HG03064 (cell line): ENCODE measurements at regions not wholly inside any gene's neighbourhood (a gene's known extent, or its start where the extent isn't known, plus 50 kb on each side); places are given as distances from the start of the nearest gene placed in this dataset.
"Not testable (repeated sequence)": the region's sequence is repeated elsewhere in the genome, so short reads cannot be mapped to it uniquely, and the experiment has no call there.

ENCODE experiments used
- ATAC-seq: cut with Tn5 transposase; IDR thresholded peaks from one replicate; pipeline ENCODE4 v1.9.1; 2021; ENCODE audit warnings: low read depth; ENCODE audit not compliant: unreplicated experiment

DNA sequence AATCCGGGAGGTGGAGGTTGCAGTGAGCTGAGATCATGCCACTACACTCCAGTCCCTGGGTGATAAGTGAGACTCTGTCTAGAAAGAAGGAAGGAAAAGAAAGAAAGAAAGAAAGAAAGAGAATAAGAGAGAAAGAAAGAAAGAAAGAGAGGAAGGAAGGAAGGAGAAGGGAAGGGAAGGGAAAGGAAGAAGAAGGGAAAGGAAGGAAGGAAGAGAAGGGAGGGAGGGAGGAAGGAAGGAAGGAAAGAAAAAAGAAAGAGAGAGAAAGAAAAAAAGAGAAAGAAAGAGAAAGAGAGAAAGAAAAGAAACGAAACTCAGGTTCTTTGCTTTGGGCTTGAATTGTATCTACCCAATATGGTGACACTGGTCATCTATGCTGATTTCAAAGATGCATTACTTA lies 102.3 kb upstream of the GATA6 start:
- no peak for ATAC-seq

- no peak for ATAC-seq
These were observed 101.7 kb upstream of the GATA6 start for GRCh38 chr18:22067682-22068081.

DNA sequence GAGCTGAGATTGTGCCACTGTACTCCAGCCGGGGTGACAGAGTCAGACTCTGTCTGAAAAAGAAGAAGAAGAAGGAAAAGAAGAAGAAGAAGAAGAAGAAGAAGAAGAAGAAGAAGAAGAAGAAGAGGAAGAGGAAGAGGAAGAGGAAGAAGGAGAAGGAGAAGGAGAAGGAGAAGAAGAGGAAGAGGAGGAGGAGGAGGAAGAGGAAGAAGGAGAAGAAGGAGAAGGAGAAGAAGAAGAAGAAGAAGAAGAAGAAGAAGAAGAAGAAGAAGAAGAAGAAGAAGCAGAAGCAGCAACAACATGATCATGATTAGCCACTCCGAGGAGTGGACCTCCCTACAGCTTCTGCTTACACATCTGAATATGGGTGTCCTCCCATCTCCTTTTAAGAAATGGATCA lies 100.6 kb upstream of the GATA6 start:
- ATAC-seq: not testable (repeated sequence)

DNA sequence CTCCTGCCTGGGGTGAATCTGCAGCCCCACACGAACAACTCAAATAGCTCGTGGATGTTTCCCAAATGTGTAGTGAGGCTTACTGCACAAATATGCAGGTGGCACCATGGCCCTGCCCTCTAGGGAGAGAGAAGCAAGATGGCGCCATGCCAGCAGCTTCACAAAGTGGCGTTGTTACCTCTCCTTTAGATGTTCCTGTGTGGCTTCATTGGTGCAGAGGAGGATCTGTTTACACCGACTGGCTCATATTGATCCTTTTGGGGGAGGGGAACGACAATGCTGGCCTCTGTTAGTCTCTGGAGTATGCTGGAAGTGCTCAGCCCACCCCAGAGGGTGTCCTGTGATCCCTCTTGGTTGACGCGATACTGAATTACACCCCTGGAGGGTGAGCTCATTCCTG lies 99.5 kb upstream of the GATA6 start:
- no peak for ATAC-seq

DNA sequence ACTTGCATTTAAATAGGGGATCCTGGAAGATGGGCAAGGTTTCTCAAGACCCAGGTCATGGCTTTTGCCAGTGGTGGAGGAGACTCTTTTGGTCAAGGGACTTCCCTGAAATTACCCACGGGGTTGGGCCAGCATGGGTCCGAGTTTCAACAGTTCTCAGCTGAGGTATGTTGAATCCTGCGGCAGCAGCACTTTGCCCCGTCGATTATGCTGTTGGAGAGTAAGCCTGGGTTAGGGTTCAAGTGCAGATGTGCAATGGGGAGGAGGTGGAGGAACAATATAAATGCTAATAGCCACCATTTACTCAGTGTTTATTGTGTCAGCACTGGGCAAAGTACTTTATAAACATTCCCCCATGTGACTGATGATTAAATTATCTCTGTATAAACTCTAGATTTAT lies 96.0 kb upstream of the GATA6 start:
- no peak for ATAC-seq

GRCh38 chr18:22074282-22075070 lies 94.9 kb upstream of the GATA6 start:
- ATAC-seq: no peak

GRCh38 chr18:22080035-22080434 lies 89.4 kb upstream of the GATA6 start:
- no peak for ATAC-seq

DNA sequence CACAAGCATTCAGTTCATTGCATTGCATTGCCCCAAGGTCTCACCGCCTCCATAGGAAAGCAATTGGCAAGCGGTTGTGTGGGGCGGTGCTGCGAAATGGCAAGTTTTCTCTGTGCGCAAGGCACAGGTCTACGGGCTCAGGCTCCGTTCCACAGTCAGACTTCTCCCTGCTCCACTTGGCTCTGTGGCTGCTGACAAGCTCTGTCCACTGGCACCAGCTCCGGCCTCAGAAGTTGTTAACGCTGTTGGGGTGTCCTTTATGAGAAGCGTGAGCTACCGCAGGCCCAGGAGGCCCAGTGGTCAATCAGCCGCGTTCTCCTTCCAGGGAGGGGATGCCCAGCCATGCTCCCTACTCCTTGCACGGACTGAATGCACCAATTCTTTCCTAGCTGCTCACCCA lies 87.0 kb upstream of the GATA6 start:
- ATAC-seq: no peak

DNA sequence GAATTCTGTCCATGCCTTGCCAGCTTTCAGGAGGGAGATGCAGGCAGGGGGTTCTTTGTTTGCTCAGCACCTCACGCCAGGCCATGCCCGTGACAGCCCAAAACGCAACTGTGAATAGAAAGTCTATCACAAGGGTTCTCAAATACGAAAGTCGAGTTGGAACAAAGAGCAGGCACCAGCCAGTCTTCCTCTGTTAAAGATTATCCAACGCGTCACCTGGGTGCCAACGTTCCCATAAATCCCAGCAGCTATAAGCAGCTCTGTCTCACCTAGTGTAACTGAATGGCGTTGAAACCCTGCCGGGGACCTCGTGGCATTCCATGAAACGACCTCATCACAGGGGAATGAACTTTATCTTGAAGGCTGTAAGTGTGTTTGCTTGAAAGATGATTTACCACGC lies 84.8 kb upstream of the GATA6 start:
- no peak for ATAC-seq

DNA sequence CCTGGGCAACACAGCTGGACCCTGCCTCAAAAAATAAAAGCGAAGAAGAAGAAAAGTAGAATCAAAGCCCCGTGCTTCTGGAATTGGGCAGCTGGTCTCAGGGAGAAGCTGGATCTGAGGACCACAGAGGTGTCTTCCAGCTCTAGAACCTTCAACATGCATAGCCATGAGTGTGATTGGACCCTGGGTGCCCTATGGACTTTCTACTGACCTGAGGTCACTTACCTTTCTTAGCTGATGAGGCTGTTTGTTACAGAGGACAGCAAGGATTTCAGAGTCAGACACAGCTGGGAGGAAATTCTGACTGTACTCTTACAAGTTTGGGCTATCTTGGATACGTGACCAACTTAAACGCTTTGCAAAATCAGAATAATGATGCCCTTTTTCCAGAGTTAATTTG lies 82.4 kb upstream of the GATA6 start:
- ATAC-seq: no peak

GRCh38 chr18:22088029-22088428 lies 81.4 kb upstream of the GATA6 start:
- ATAC-seq: no peak

DNA sequence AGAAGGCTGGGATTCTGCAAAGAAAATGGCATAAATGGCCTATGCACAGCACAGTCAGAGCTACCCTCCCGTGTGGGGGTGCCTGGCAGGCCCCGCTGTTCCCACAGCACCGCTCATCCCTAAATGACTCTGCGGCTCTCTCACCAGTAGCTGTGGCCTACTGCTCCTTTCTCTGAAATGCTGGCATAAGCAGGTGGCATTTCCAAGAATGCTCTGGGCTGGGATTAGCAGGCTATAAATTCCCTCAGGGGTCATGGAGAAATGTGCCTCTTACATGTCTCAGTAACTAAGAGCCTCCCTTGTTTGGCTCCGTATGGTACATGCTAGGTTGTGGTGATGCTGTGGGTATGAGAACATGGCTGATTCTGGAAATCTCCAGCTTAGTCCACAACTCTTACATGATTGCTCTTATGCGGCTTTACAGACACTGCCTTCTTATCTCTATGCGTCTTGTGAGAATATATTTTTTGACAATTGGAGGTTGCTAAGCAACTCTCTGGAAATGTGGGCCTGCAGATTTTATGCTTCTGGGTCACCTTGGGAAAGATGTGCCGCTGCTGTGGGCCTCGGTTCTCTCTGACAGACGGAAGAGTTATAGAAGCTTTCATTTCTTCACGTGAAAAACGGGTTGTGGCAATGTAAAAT lies 80.3 kb upstream of the GATA6 start:
- no peak for ATAC-seq

DNA sequence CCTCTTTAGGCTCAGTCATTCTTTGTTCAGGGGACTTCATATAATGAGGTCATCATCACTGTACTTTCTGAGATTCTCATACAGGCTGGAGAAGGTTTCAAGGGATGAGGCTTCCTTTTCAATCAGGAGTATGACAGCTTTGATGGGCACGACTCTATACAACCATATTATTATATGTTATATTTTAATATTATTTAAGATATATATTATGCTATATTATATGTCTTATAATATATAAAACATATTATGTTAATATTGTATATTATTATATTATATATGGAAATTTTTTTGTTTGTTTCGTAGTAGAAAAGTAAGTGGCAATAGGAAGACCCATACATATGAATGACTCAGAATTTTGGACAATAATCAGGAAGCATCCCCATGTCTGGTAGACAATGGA lies 78.0 kb upstream of the GATA6 start:
- ATAC-seq: no peak

- ATAC-seq: no peak
These were observed 75.5 kb upstream of the GATA6 start for GRCh38 chr18:22093731-22094357.

DNA sequence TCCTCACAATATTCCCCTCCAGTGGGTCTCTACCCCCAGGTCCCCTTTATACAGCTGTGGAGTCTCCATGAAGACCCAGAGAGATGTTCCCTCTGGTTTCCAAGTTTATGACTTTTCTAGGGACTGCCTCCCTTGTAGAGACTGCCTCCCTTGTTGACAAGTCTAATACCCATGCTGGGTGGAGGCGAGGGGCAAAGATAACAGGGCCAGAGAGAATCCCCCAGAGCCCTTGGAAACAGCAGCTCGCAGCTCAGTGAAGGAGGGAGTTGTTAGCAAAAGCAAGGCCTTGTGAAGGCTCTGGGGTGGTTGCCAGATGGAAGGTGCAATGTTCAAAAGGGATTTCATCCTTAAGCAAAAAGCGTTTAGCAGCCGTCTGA lies 75.0 kb upstream of the GATA6 start:
- no peak for ATAC-seq

DNA sequence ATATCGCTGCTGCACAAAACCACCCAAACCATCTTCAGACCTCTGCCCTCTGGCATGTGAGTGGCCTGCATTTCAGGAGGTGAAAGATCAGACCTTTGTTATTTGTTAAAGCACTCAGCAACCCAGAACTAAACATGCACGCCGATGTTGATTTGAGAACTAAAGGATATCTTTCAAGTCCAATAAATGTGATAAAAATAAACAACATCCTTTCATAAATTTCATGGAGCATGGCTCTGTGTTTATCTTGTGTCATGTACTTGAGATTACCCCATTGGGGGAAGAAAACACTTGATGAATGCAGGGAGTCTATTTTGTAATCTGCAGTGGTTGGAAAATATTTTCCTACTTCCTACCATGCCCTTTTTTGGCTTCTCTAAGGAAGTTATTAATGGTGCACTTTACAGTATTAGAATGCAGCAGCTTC lies 70.8 kb upstream of the GATA6 start:
- no peak for ATAC-seq

DNA sequence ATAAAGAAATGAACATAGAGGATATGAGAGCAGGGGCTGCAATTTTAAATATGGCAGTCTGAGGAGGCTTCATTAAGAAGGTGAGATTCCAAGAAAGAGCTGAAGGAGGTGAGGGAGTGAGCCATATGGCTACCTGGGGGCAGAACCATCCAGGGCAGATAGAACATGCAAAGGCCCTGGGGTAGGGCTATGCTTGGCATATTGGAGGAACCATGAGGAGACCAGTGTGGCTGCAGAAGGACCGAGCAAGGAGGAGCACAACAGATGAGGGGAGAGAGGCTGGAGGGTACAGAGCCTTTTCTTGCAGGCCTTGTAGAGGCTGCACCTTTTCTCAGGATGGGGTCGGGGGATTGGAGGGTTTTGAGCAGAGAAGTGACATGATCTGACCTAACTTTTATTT lies 69.5 kb upstream of the GATA6 start:
- ATAC-seq: no peak

- no peak for ATAC-seq
These were observed 67.7 kb upstream of the GATA6 start for GRCh38 chr18:22101731-22102130.

DNA sequence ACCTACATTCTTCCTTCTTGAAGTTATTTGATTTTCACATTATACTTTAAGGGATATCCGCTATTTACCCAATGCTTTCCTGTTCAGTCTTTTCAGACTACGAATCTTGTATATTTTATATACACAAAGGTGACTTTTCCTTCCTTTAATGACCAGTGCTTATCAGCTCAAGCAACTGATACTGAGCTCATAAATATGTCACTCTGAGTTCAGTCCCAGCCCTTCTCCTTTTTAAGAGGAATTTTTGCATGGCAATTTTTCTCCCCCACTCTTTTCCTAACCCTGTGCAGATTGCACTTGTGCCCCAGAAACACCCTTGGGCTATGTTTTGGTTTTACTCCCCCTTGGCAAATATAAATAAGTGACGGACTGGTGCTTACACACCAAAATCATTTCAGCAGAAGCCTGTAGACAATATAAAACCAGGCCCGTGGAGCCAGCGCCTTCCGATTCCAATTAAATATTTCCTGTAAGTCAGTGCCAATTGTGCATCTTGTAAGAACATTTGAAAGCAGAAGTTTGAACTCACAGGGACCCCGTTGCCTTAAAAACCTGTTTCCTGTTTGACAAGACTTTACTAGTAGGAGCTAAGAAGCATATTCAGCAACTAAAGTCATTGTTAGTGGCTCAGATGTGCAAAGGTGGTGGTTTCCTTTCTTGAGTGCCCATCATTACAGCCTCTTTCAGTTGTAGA lies 66.3 kb upstream of the GATA6 start:
- ATAC-seq: no peak

- ATAC-seq: no peak
These were observed 65.8 kb upstream of the GATA6 start for GRCh38 chr18:22103647-22104031.

DNA sequence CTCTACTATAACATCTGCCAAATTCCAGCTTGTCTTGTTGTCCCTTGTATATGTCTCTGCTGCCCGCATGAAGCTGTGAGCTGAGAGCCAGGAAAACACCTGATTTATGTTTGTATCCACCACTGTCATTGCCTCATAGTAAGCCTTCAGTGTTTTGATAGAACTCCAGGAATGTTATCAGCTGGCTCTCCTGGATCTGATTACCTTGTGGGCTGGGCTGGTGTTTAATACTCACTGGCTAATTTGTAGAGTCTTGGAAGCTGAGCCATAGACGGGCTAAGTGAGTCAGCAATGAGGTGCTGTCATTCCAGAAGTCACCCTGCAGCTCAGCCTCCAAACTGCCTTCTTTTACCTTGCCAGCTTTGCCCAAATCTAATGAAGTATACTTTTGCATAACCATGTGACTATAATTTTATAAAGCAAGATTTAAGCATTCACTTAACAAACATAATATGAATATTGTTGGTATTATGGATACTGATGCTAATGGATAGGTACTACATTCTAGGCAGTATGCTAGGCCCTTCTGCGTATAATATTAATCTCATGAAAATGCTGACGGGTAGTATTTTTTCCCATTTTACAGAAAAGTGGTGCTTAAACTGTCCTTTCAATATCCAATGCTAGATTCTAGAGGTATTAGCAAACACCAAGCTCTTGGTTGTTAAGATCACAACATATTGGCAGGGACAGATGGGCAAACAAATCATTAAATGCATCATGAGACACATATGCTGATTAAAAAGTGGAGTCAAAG lies 62.7 kb upstream of the GATA6 start:
- ATAC-seq: no peak
